GM10266 (cell line): ENCODE measurements at regions not wholly inside any gene's neighbourhood (a gene's known extent, or its start where the extent isn't known, plus 50 kb on each side); places are given as distances from the start of the nearest gene placed in this dataset.

Source experiments
- DNase-seq: peaks from one replicate; pipeline ENCODE4 v3.0.0; 2012; ENCODE audit errors: extremely low spot score
- TF ChIP-seq, protein P1 (sequence below): IDR thresholded peaks from 2 replicates; pipeline ENCODE4 v1.5.1; 2012; ENCODE audit warnings: mild to moderate bottlenecking, low read depth; ENCODE audit not compliant: control insufficient read depth, insufficient read depth; ENCODE audit errors: missing control alignments

- no peak for DNase-seq
- TF ChIP-seq, protein P1, sequence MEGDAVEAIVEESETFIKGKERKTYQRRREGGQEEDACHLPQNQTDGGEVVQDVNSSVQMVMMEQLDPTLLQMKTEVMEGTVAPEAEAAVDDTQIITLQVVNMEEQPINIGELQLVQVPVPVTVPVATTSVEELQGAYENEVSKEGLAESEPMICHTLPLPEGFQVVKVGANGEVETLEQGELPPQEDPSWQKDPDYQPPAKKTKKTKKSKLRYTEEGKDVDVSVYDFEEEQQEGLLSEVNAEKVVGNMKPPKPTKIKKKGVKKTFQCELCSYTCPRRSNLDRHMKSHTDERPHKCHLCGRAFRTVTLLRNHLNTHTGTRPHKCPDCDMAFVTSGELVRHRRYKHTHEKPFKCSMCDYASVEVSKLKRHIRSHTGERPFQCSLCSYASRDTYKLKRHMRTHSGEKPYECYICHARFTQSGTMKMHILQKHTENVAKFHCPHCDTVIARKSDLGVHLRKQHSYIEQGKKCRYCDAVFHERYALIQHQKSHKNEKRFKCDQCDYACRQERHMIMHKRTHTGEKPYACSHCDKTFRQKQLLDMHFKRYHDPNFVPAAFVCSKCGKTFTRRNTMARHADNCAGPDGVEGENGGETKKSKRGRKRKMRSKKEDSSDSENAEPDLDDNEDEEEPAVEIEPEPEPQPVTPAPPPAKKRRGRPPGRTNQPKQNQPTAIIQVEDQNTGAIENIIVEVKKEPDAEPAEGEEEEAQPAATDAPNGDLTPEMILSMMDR, result no peak
Measured at GRCh38 chr5:98158440-98158839, 615.0 kb upstream of the RGMB start.

- DNase-seq, result no peak
- TF ChIP-seq, protein P1, result no peak
Measured at GRCh38 chr5:98163796-98164493, 609.5 kb upstream of the RGMB start.

GRCh38 chr5:98168871-98169270 lies 604.6 kb upstream of the RGMB start:
- no peak for DNase-seq
- TF ChIP-seq, protein P1, result no peak

DNA sequence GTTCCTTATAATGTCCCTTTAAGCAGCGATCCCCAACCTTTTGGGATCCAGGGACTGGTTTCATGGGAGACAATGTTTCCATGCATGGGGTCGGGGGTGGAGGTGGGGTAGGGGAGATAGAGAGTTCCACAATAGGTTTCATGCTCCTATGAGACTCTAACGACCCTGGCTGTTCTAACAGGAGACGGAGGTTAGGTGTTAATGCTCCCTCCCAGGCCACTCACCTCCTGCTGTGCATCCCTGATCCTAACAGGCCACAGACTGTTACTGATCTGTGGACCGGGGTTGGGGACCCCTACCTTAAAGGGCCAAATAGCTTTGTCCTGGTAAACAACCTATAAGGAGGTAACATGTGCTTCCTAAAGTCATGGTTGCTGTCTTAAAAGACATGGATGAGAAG lies 602.5 kb upstream of the RGMB start:
- TF ChIP-seq, protein P1, result no peak

GRCh38 chr5:98173334-98173733 lies 600.1 kb upstream of the RGMB start:
- TF ChIP-seq, protein P1, result no peak
- DNase-seq, result no peak

More for the DNA sequence above, 602.5 kb upstream of the RGMB start:
- no peak for DNase-seq

GRCh38 chr5:98175474-98175873 lies 598.0 kb upstream of the RGMB start:
- TF ChIP-seq, protein P1, result no peak
- DNase-seq, result no peak
